ENCODE measurements at regions not wholly inside any gene's neighbourhood (a gene's known extent, or its start where the extent isn't known, plus 50 kb on each side); places are given as distances from the start of the nearest gene placed in this dataset.

GRCh38 chr5:173764332-173765028, 123.7 kb upstream of the CPEB4 start (continued):
- peak in 1 of 2 experiments; percentile 70; a peak in 2 of 4 replicates for TF ChIP-seq EP300 (IDR thresholded peaks at IDR 0.05; ENCODE audit: low read depth in 2 of 2, low read length in 2 of 2)
- peak; percentile 73; the same call in 1 of the 2 replicates for TF ChIP-seq EP300 (CRISPR knock-in tag; IDR thresholded peaks at IDR 0.05; ENCODE audit: borderline replicate concordance)
- TF ChIP-seq ZNF143 (CRISPR knock-in tag; IDR thresholded peaks at IDR 0.05): no peak
- no peak for TF ChIP-seq ZBTB10 (CRISPR knock-in tag; IDR thresholded peaks at IDR 0.05; ENCODE audit: borderline replicate concordance)
- 0 out of 2 replicates have a peak, but pooled peaks have one; percentile 34 for TF ChIP-seq ZNF691 (CRISPR knock-in tag; IDR thresholded peaks at IDR 0.05; ENCODE audit: borderline replicate concordance, low read depth)
- TF ChIP-seq ZNF644 (CRISPR knock-in tag; IDR thresholded peaks at IDR 0.05; ENCODE audit: low read depth): peak; percentile 76; the same call in 1 of the 2 replicates
- TF ChIP-seq HNRNPH1 (optimal IDR thresholded peaks at IDR 0.05; ENCODE audit: low read depth, low read length): no peak
- no peak for TF ChIP-seq DDIT3 (CRISPR knock-in tag; IDR thresholded peaks at IDR 0.05)
- TF ChIP-seq RFXANK (CRISPR knock-in tag; IDR thresholded peaks at IDR 0.05): no peak
- 0 out of 2 replicates have a peak, but pooled peaks have one; percentile 11 for TF ChIP-seq RAD21 (CRISPR knock-in tag; IDR thresholded peaks at IDR 0.05)
- peak; percentile 25; the same call in 1 of the 2 replicates for TF ChIP-seq ZNF547 (CRISPR knock-in tag; IDR thresholded peaks at IDR 0.05)
- peak; percentile 32; the same call in 1 of the 2 replicates for TF ChIP-seq ZNF335 (CRISPR knock-in tag; IDR thresholded peaks at IDR 0.05)
- TF ChIP-seq BCL6 (CRISPR knock-in tag; IDR thresholded peaks at IDR 0.05): peak; percentile 18; the same call in 1 of the 2 replicates
- TF ChIP-seq PPARG (CRISPR knock-in tag; conservative IDR thresholded peaks at IDR 0.05): peak; percentile 75
- TF ChIP-seq SNRNP70 (IDR thresholded peaks at IDR 0.05; ENCODE audit: low read depth, low read length): no peak
- no peak for TF ChIP-seq ZEB1 (IDR thresholded peaks at IDR 0.05; ENCODE audit: insufficient replicate concordance, low read depth)
- no peak for TF ChIP-seq LCORL (IDR thresholded peaks at IDR 0.05)
- TF ChIP-seq LCORL (CRISPR knock-in tag; IDR thresholded peaks at IDR 0.05): peak; percentile 65
- TF ChIP-seq HOXD1 (CRISPR knock-in tag; IDR thresholded peaks at IDR 0.05): peak; percentile 10; the same call in 1 of the 2 replicates
- 0 out of 2 replicates have a peak, but pooled peaks have one; percentile 54 for TF ChIP-seq MTERF4 (CRISPR knock-in tag; IDR thresholded peaks at IDR 0.05)
- no peak for TF ChIP-seq MIXL1 (CRISPR knock-in tag; IDR thresholded peaks at IDR 0.05)
- TF ChIP-seq TBX2 (CRISPR knock-in tag; IDR thresholded peaks at IDR 0.05; ENCODE audit: borderline replicate concordance): peak; percentile 54; the same call in 1 of the 2 replicates
- TF ChIP-seq ZNF710 (CRISPR knock-in tag; IDR thresholded peaks at IDR 0.05; ENCODE audit: borderline replicate concordance): 0 out of 2 replicates have a peak, but pooled peaks have one; percentile 21

Data from HepG2 (cell line).